Fibroblast of the aortic adventitia (primary cell): ENCODE measurements at regions not wholly inside any gene's neighbourhood (a gene's known extent, or its start where the extent isn't known, plus 50 kb on each side); places are given as distances from the start of the nearest gene placed in this dataset.

Source experiments
- DNase-seq: peaks from one replicate; pipeline ENCODE4 v3.0.0-alpha.2; 2010; ENCODE audit warnings: low read depth
- H3K4me3 ChIP-seq: 2 replicates; pipeline ENCODE4 v1.5.1; 2011; ENCODE audit warnings: low read depth, mild to moderate bottlenecking, control low read depth, low read length, moderate library complexity
- CTCF ChIP-seq: IDR thresholded peaks from 2 replicates; pipeline ENCODE4 v1.5.1; 2011; ENCODE audit warnings: mild to moderate bottlenecking, low read length, control low read depth, inconsistent platforms; ENCODE audit not compliant: insufficient read depth

DNA sequence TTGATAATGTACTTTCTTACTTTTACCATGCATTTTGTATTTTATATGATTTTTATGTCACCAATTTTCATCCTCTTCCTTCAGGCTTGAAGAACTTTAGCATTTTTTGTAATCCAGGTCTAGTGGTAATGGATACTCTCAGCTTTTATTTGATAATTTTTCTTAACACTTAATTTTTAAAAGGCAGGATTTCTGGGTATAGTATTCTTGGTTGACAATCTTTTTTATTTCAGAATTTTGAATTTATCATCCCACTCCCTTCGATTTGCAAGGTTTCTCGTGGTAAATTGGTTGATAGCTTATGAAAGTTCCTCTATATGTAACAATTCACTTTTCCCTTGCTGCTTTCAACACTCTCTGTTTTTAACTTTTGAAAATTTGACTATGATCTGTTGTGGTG is 363.7 kb downstream of the HTR7 start:
- no peak for DNase-seq
- TF ChIP-seq CTCF: no peak

DNA sequence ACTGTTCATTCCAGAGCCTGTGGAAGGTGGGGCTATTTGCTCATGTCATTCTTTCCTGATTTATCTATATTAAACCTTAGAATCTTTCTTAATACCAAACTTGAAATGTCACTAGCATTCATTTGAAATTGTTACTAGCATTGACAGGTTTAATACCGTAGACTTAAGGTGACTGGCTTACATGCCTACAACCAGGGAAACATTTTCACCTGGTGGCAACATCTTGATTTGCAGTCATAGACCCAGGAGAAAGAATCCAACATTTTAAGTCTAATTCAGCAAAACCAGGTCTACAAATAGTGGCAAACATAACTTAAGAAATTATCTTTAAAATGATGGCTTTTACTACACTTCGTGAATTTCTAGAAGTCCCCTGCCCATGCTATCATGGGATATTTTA is 353.7 kb downstream of the HTR7 start:
- DNase-seq: no peak
- no peak for TF ChIP-seq CTCF
- no peak overlapping the region for H3K4me3 ChIP-seq

More for the DNA sequence above, 363.7 kb downstream of the HTR7 start:
- no peak overlapping the region for H3K4me3 ChIP-seq

- no peak overlapping the region for H3K4me3 ChIP-seq
- no peak for TF ChIP-seq CTCF
- DNase-seq: no peak
These were observed 331.1 kb downstream of the HTR7 start for GRCh38 chr10:90526721-90527120.

- H3K4me3 ChIP-seq: no peak overlapping the region
- DNase-seq: peak; percentile 47
- no peak for TF ChIP-seq CTCF
These were observed 327.3 kb downstream of the HTR7 start for GRCh38 chr10:90530521-90530920.

- no peak for DNase-seq
- TF ChIP-seq CTCF: no peak
- H3K4me3 ChIP-seq: no peak overlapping the region
These were observed 300.5 kb downstream of the HTR7 start for GRCh38 chr10:90557385-90557784.

- DNase-seq: no peak
- TF ChIP-seq CTCF: no peak
- no peak overlapping the region for H3K4me3 ChIP-seq
These were observed 297.5 kb downstream of the HTR7 start for GRCh38 chr10:90560331-90560730.

GRCh38 chr10:90561666-90562065 is 296.2 kb downstream of the HTR7 start:
- no peak for TF ChIP-seq CTCF
- DNase-seq: peak; percentile 63
- no peak overlapping the region for H3K4me3 ChIP-seq
